SK-N-SH (cell line): ENCODE measurements at regions not wholly inside any gene's neighbourhood (a gene's known extent, or its start where the extent isn't known, plus 50 kb on each side); places are given as distances from the start of the nearest gene placed in this dataset.

Experiments
- FOXM1 ChIP-seq: IDR thresholded peaks from 2 replicates; pipeline ENCODE4 v1.4.0; 2012; ENCODE audit warnings: low read depth, mild to moderate bottlenecking
- GABPA ChIP-seq: IDR thresholded peaks from 2 replicates; pipeline ENCODE4 v1.4.0; 2012; ENCODE audit warnings: low read depth, mild to moderate bottlenecking
- PBX3 ChIP-seq: IDR thresholded peaks from 2 replicates; pipeline ENCODE4; 2012
- REST ChIP-seq: IDR thresholded peaks from 2 replicates; pipeline ENCODE4 v1.6.1; 2012; ENCODE audit warnings: mild to moderate bottlenecking, low read depth, low read length, moderate library complexity
- RFX5 ChIP-seq: IDR thresholded peaks from 2 replicates; pipeline ENCODE4 v1.6.1; 2012; ENCODE audit warnings: mild to moderate bottlenecking, improper control_type of control experiment, low read length
- TAF1 ChIP-seq: IDR thresholded peaks from 2 replicates; pipeline ENCODE4 v1.6.1; 2012; ENCODE audit warnings: low read depth, mild to moderate bottlenecking, low read length, moderate library complexity, borderline replicate concordance
- USF1 ChIP-seq: IDR thresholded peaks from 2 replicates; pipeline ENCODE4 v1.4.0; 2012; ENCODE audit warnings: low read depth, borderline replicate concordance
- YY1 ChIP-seq: IDR thresholded peaks from 2 replicates; pipeline ENCODE4 v1.4.0; 2012; ENCODE audit warnings: low read depth, mild to moderate bottlenecking
- TF ChIP-seq, protein P1 (sequence below): fragments of 200-600 bp; sonication (generic); IDR thresholded peaks from 2 replicates; pipeline ENCODE4 v1.6.1; 2017; ENCODE audit warnings: antibody characterized with exemption, mild to moderate bottlenecking, moderate library complexity

DNA sequence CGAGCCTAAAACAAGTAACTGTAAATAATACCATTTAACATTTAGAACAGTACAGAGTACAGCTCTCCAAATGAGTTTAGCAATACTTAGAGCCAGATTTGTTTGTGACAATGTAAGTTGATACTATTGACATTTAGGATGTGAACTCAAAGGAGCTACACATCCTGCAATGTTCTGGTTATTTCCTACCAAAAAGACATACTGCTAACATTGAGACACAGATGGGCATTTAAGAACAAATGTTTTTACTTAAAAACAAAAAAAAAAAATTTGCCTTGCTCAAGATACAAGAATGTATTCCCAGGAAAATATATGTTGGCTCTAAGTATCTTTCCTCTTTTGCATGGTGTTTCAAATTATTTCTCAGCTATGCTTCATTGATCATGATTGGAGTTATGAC is 1464.8 kb upstream of the PRMT6 start:
- no peak for TF ChIP-seq FOXM1
- no peak for TF ChIP-seq PBX3
- TF ChIP-seq, protein P1, sequence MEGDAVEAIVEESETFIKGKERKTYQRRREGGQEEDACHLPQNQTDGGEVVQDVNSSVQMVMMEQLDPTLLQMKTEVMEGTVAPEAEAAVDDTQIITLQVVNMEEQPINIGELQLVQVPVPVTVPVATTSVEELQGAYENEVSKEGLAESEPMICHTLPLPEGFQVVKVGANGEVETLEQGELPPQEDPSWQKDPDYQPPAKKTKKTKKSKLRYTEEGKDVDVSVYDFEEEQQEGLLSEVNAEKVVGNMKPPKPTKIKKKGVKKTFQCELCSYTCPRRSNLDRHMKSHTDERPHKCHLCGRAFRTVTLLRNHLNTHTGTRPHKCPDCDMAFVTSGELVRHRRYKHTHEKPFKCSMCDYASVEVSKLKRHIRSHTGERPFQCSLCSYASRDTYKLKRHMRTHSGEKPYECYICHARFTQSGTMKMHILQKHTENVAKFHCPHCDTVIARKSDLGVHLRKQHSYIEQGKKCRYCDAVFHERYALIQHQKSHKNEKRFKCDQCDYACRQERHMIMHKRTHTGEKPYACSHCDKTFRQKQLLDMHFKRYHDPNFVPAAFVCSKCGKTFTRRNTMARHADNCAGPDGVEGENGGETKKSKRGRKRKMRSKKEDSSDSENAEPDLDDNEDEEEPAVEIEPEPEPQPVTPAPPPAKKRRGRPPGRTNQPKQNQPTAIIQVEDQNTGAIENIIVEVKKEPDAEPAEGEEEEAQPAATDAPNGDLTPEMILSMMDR: no peak
- no peak for TF ChIP-seq RFX5
- TF ChIP-seq REST: no peak
- no peak for TF ChIP-seq GABPA
- no peak for TF ChIP-seq YY1
- TF ChIP-seq TAF1: no peak
- no peak for TF ChIP-seq USF1
